ENCODE measurements at regions not wholly inside any gene's neighbourhood (a gene's known extent, or its start where the extent isn't known, plus 50 kb on each side); places are given as distances from the start of the nearest gene placed in this dataset.

DNA sequence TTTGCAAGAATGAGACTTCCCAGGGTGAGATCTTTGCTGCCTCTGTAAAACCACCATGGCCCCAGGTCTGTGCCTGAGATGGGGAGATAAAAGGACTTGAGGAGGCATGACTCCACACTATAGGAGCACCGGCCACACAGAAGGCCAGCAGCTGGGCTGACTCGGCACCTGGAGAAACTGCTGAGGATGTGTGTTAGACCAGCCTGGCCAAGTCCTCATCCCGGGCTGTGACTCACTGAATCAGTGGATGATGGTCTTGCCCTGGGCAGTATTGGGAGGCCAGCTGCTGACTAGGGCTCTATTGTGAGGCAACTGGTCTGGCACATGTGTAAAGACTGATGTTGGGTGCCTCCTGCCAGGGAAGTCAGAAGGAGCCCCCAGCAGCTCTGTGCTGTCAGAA lies 286.2 kb downstream of the ACTL7B start:
- CTCF ChIA-PET (ENCODE audit: low intra/inter-chr PET ratio, low total read pairs) = no interaction called here
- peaks cover 18% of the 10 kb centered on the region for H3K4me1 ChIP-seq (ENCODE audit: insufficient read depth, low read length)
- no peak overlapping the region for H3K4me2 ChIP-seq (ENCODE audit: low read depth, low read length)
- no peak overlapping the region for H3K9ac ChIP-seq (ENCODE audit: insufficient read depth, low read depth, low read length)
- H2AFZ ChIP-seq (ENCODE audit: low read length) = no peak overlapping the region
- intact Hi-C loops (cut with micrococcal nuclease; ENCODE audit: unreplicated experiment) = loop anchor here (5.0 kb wide), 1 partner anchor 243 kb away; no protein-coding TSS in a partner anchor
- ATAC-seq (no peak), DNase-seq (ENCODE audit: low spot score) (no peak), FAIRE-seq (no peak)
- no peaks in the 10 kb centered on the region; a peak in 1 of 5 replicates for H3K27me3 ChIP-seq (ENCODE audit: control insufficient read depth in 1 of 2, insufficient read depth in 2 of 2, low read length in 2 of 2)
- no peak overlapping the region for H3K4me3 ChIP-seq (replicated peaks in 1 of 3; ENCODE audit: insufficient read depth in 1 of 3, low read depth in 2 of 3, low read length in 3 of 3)
- WGBS (ENCODE audit: low lambda C conversion rate) = 7% methylated on average over 3 of the region's 3 CpGs
- no TSS peak for BruUV-seq (replicated peaks)
- TF ChIP-seq ZNF143 (CRISPR knock-in tag; IDR thresholded peaks at IDR 0.05) (no peak), SIN3A (IDR thresholded peaks at IDR 0.05; ENCODE audit: borderline replicate concordance, low read depth, low read length) (no peak), PHF20 (CRISPR knock-in tag; IDR thresholded peaks at IDR 0.05) (no peak), KLF13 (CRISPR knock-in tag; IDR thresholded peaks at IDR 0.05) (no peak), U2AF2 (IDR thresholded peaks at IDR 0.05; ENCODE audit: low read depth, low read length) (no peak), SMYD3 (CRISPR knock-in tag; IDR thresholded peaks at IDR 0.05) (no peak), TSC22D2 (CRISPR knock-in tag; IDR thresholded peaks at IDR 0.05; ENCODE audit: borderline replicate concordance) (no peak), TMF1 (CRISPR knock-in tag; IDR thresholded peaks at IDR 0.05; ENCODE audit: low read depth) (no peak), CHCHD3 (CRISPR knock-in tag; IDR thresholded peaks at IDR 0.05) (no peak)
- TF ChIP-seq, protein P1, sequence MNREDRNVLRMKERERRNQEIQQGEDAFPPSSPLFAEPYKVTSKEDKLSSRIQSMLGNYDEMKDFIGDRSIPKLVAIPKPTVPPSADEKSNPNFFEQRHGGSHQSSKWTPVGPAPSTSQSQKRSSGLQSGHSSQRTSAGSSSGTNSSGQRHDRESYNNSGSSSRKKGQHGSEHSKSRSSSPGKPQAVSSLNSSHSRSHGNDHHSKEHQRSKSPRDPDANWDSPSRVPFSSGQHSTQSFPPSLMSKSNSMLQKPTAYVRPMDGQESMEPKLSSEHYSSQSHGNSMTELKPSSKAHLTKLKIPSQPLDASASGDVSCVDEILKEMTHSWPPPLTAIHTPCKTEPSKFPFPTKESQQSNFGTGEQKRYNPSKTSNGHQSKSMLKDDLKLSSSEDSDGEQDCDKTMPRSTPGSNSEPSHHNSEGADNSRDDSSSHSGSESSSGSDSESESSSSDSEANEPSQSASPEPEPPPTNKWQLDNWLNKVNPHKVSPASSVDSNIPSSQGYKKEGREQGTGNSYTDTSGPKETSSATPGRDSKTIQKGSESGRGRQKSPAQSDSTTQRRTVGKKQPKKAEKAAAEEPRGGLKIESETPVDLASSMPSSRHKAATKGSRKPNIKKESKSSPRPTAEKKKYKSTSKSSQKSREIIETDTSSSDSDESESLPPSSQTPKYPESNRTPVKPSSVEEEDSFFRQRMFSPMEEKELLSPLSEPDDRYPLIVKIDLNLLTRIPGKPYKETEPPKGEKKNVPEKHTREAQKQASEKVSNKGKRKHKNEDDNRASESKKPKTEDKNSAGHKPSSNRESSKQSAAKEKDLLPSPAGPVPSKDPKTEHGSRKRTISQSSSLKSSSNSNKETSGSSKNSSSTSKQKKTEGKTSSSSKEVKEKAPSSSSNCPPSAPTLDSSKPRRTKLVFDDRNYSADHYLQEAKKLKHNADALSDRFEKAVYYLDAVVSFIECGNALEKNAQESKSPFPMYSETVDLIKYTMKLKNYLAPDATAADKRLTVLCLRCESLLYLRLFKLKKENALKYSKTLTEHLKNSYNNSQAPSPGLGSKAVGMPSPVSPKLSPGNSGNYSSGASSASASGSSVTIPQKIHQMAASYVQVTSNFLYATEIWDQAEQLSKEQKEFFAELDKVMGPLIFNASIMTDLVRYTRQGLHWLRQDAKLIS (CRISPR knock-in tag; IDR thresholded peaks at IDR 0.05) = no peak
- TF ChIP-seq, protein P2, sequence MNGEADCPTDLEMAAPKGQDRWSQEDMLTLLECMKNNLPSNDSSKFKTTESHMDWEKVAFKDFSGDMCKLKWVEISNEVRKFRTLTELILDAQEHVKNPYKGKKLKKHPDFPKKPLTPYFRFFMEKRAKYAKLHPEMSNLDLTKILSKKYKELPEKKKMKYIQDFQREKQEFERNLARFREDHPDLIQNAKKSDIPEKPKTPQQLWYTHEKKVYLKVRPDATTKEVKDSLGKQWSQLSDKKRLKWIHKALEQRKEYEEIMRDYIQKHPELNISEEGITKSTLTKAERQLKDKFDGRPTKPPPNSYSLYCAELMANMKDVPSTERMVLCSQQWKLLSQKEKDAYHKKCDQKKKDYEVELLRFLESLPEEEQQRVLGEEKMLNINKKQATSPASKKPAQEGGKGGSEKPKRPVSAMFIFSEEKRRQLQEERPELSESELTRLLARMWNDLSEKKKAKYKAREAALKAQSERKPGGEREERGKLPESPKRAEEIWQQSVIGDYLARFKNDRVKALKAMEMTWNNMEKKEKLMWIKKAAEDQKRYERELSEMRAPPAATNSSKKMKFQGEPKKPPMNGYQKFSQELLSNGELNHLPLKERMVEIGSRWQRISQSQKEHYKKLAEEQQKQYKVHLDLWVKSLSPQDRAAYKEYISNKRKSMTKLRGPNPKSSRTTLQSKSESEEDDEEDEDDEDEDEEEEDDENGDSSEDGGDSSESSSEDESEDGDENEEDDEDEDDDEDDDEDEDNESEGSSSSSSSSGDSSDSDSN (CRISPR knock-in tag; IDR thresholded peaks at IDR 0.05) = no peak
- H3K36me3 ChIP-seq (replicated peaks in 1 of 2; ENCODE audit: control insufficient read depth in 1 of 2, insufficient read depth in 2 of 2, low read length in 2 of 2) = no peaks in the 10 kb centered on the region
- H3K9me3 ChIP-seq (ENCODE audit: low read length) = no peaks in the 10 kb centered on the region
- no peaks in the 10 kb centered on the region for H3K79me2 ChIP-seq (ENCODE audit: insufficient read depth, low read length)
- in situ Hi-C loops (cut with HindIII; ENCODE audit: extremely low pct_ligation_motif_present, low pct_unique_long_range_greater_than_20kb) = loop anchor here (5.0 to 25.0 kb wide), 3 partner anchors 287 to 1157 kb away; partner anchors contain the start of gene KLF4
- H3K27ac ChIP-seq (ENCODE audit: extremely low read length, insufficient read depth, low read length) = no peak overlapping the region
- POLR2A ChIA-PET = interaction anchor here (1.1 kb wide), 1 partner anchor 11 kb away, joined by 3 read pairs; no protein-coding TSS in a partner anchor
- H4K20me1 ChIP-seq (ENCODE audit: insufficient read depth, low read length) = no peaks in the 10 kb centered on the region

Data from HepG2 (cell line).